Testis (tissue), 2 donors: ENCODE measurements at regions not wholly inside any gene's neighbourhood (a gene's known extent, or its start where the extent isn't known, plus 50 kb on each side); places are given as distances from the start of the nearest gene placed in this dataset.

ENCODE experiments used
- DNase-seq: peaks from one replicate; pipeline ENCODE4 v3.0.0-alpha.2; 2019
- H3K27ac ChIP-seq, 2 donors: fragments of 200-600 bp; sonication (generic); one replicate each; pipeline ENCODE4 v1.5.1; 2019
- H3K27me3 ChIP-seq: fragments of 200-600 bp; sonication (generic); one replicate; pipeline ENCODE4 v1.5.1; 2019
- H3K36me3 ChIP-seq: fragments of 200-600 bp; sonication (generic); one replicate; pipeline ENCODE4 v1.5.1; 2017; ENCODE audit warnings: low read depth; ENCODE audit errors: missing control alignments
- H3K4me1 ChIP-seq: fragments of 200-600 bp; sonication (generic); one replicate; pipeline ENCODE4 v1.5.1; 2019
- H3K4me3 ChIP-seq, 2 donors: fragments of 200-600 bp; sonication (generic); one replicate each; pipeline ENCODE4 v1.5.1; 2017 to 2019
- H3K9me3 ChIP-seq: fragments of 200-600 bp; sonication (generic); one replicate; pipeline ENCODE4 v1.5.1; 2017
- POLR2A ChIP-seq: fragments of 450-650 bp; IDR thresholded peaks from one replicate; pipeline ENCODE4 v1.6.1; 2017; ENCODE audit warnings: antibody characterized with exemption, mild to moderate bottlenecking, moderate library complexity
- WGBS, 2 donors: methylation state at CpG; one replicate each; pipeline ENCODE4 v1.1.5; 2018; 5-methylcytosine and 5-hydroxymethylcytosine counted together
- intact Hi-C: fragments of 100-400 bp; cut with DNase I; formaldehyde crosslinking; loops from one replicate; pipeline ENCODE4 v1.15.1; 2023; ENCODE audit warnings: low total_unique reads
- TF ChIP-seq, protein P1 (sequence below), 3 experiments: fragments of 450-650 bp in 2 of 3; fragments of 200-600 bp in 1 of 3; sonication (generic) in 1 of 3; IDR thresholded peaks; one replicate each; pipeline ENCODE4 v1.5.1; 2016 to 2019; ENCODE audit warnings: antibody characterized with exemption in 3 of 3, mild to moderate bottlenecking in 2 of 3, moderate library complexity in 1 of 3

DNA sequence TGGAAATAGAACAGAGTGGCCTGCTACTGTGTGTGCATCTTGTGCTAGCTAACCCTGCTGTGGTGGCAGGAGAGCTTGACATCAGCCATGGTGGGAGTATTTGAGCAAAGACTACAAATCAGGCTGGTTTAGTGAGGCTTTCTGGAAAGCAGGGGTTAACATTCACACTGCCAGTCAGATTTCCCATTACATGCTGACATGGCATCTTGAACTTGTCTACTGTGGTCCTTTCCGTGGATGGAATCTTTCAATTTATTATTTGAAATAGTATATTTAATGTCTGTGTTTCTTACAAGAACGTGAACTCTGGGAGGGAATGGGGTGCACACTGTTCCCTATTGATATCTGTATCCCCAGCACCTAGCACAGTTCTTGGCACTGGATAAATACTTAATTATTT, 60.8 kb downstream of the GCNT4 start:
- TF ChIP-seq POLR2A, result no peak
- TF ChIP-seq, protein P1, sequence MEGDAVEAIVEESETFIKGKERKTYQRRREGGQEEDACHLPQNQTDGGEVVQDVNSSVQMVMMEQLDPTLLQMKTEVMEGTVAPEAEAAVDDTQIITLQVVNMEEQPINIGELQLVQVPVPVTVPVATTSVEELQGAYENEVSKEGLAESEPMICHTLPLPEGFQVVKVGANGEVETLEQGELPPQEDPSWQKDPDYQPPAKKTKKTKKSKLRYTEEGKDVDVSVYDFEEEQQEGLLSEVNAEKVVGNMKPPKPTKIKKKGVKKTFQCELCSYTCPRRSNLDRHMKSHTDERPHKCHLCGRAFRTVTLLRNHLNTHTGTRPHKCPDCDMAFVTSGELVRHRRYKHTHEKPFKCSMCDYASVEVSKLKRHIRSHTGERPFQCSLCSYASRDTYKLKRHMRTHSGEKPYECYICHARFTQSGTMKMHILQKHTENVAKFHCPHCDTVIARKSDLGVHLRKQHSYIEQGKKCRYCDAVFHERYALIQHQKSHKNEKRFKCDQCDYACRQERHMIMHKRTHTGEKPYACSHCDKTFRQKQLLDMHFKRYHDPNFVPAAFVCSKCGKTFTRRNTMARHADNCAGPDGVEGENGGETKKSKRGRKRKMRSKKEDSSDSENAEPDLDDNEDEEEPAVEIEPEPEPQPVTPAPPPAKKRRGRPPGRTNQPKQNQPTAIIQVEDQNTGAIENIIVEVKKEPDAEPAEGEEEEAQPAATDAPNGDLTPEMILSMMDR (IDR thresholded peaks at IDR 0.05), result no peak
- DNase-seq, result no peak
- no peaks in the 10 kb centered on the region for H3K4me1 ChIP-seq
- H3K9me3 ChIP-seq, result no peaks in the 10 kb centered on the region
- no peak overlapping the region for H3K27ac ChIP-seq
- H3K4me3 ChIP-seq, result no peak overlapping the region
- no peaks in the 10 kb centered on the region for H3K27me3 ChIP-seq
- WGBS, 2 donors, result 50 to 79% methylated on average over 2 of the region's 2 CpGs
- intact Hi-C loops, result no loop called here
- H3K36me3 ChIP-seq, result no peaks in the 10 kb centered on the region

DNA sequence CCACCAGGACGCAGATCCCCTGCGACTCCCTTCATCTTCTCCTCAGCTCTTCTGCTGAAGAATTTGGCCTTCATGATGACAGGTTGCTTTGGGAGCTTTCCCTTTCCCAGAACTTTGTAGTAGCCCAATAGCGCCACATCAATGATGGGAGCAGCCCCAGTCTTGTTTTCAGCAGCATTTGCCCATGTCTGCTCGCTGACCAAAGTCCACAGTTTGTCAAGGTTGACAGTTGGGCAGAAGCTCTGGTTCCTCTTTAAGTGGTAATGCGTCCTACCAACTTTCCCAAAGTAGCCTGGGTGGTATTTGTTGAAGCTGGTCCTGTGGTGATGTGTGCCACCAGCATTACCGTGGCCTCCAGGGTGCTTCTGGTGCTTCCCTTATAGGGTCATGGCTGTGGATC, 62.2 kb downstream of the GCNT4 start:
- no peaks in the 10 kb centered on the region for H3K27me3 ChIP-seq
- intact Hi-C loops, result no loop called here
- DNase-seq, result no peak

DNA sequence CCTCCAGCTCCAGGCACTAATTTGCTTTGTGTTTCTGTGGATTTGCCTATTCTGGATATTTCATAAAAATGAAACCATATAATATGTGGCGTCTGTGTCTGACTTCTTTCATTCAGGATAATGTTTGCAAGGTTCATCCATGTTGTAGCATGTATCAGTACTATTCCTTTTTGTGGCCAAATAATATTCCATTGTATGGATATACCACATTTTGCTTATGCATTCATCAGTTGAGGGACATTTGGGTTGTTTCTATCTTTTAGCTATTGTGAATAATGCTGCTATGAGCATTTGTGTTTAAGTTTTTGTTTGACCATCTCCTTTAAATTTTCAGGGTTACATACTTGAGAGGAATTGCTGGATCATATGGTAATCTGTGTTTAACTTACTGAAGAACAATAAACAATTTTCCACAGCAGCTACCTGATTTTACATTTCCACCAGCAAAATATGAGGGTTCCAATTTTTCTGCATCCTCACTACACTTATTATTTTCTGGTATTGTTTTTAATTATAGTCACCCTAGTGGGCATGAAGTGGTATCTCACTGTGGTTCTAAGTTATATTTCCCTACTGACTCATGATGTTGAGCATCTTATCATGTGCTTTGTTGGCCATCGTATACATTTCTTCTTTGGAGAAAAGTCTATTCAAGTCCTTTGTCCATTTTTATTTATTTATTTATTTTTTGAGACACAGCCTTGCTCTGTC, 63.9 kb downstream of the GCNT4 start:
- TF ChIP-seq, protein P1 (IDR thresholded peaks at IDR 0.05), result no peak
- no peak for TF ChIP-seq POLR2A
- no peaks in the 10 kb centered on the region for H3K36me3 ChIP-seq
- no peak overlapping the region for H3K4me3 ChIP-seq
- no peaks in the 10 kb centered on the region for H3K4me1 ChIP-seq
- H3K9me3 ChIP-seq, result no peaks in the 10 kb centered on the region
- intact Hi-C loops, result no loop called here
- no peak overlapping the region for H3K27ac ChIP-seq
- no peak for DNase-seq
- no peaks in the 10 kb centered on the region for H3K27me3 ChIP-seq
- 91% methylated on average over 2 of the region's 2 CpGs for WGBS, 2 donors

More for the DNA sequence above, 62.2 kb downstream of the GCNT4 start:
- H3K4me3 ChIP-seq, result no peak overlapping the region
- no peaks in the 10 kb centered on the region for H3K4me1 ChIP-seq
- H3K9me3 ChIP-seq, result no peaks in the 10 kb centered on the region
- no peak for TF ChIP-seq POLR2A
- TF ChIP-seq, protein P1 (IDR thresholded peaks at IDR 0.05), result no peak
- WGBS, 2 donors, result 97 to 100% methylated on average over 6 of the region's 6 CpGs
- H3K36me3 ChIP-seq, result no peaks in the 10 kb centered on the region
- H3K27ac ChIP-seq, result no peak overlapping the region

DNA sequence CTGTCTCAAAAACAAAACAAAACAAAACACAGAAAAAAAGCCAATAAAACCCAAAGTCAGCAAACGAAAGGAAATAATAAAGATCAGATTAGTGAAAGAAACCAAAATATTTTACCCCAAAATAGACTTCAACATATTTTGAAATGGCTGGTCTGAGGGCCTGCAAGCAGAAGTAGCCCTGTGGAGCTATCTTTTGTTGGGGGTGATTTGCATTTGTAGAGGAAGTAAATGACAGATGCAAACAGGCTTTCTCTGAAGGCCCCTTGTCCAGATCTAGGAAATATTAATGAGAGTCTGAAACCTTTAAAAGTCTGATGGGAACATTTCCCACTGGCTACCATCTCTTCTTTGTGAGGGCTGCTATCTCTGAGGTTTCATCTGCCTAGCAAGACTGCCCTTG, 74.0 kb downstream of the GCNT4 start:
- no peak overlapping the region for H3K27ac ChIP-seq
- 71 to 77% methylated on average over 1 of the region's 1 CpG for WGBS, 2 donors
- H3K4me3 ChIP-seq, result no peak overlapping the region
- no peaks in the 10 kb centered on the region for H3K4me1 ChIP-seq
- TF ChIP-seq, protein P1 (IDR thresholded peaks at IDR 0.05), result no peak
- TF ChIP-seq POLR2A, result no peak
- no peaks in the 10 kb centered on the region for H3K27me3 ChIP-seq
- intact Hi-C loops, result no loop called here
- no peaks in the 10 kb centered on the region for H3K9me3 ChIP-seq
- no peaks in the 10 kb centered on the region for H3K36me3 ChIP-seq
- DNase-seq, result no peak

DNA sequence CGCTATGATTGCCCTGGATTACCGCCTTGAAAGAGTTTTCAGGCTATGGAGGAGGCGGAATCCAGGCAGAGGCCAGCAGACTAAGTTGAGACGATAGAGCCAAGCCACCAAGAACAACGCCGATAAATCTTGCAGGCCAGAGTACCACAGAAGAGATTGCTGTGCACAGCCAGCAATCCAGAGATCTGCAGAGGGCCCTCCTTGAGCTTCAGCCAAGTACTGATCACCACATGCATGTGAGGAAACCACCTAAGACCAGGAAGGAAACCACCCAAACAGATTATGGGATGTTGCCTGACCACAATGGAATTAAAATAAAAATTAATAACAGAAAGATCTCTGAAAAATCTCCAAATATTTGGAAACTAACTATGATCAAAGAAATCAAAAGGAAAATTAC, 74.9 kb downstream of the GCNT4 start:
- H3K9me3 ChIP-seq, result no peaks in the 10 kb centered on the region
- TF ChIP-seq, protein P1 (IDR thresholded peaks at IDR 0.05), result no peak
- no peak for TF ChIP-seq POLR2A
- WGBS, 2 donors, result 84 to 94% methylated on average over 6 of the region's 6 CpGs
- no peak overlapping the region for H3K4me3 ChIP-seq
- H3K27ac ChIP-seq, result no peak overlapping the region
- no peak for DNase-seq
- H3K27me3 ChIP-seq, result no peaks in the 10 kb centered on the region
- no peaks in the 10 kb centered on the region for H3K4me1 ChIP-seq
- H3K36me3 ChIP-seq, result no peaks in the 10 kb centered on the region
- intact Hi-C loops, result no loop called here
